SK-N-SH (cell line): ENCODE measurements at regions not wholly inside any gene's neighbourhood (a gene's known extent, or its start where the extent isn't known, plus 50 kb on each side); places are given as distances from the start of the nearest gene placed in this dataset.

ENCODE experiments used
- CTCF ChIA-PET: fragments of 300-600, 350-600 bp; formaldehyde crosslinking; extraction: SDS; loops from one replicate; lab custom pipeline; 2021; lab: Yijun Ruan, JAX
- POLR2A ChIA-PET: fragments of 350-600 bp; sonication (Branson Sonifier 250); formaldehyde crosslinking; extraction: SDS; loops from one replicate; lab custom pipeline; 2020; ENCODE audit warnings: antibody characterized with exemption, inconsistent platforms; lab: Yijun Ruan, JAX
- DNase-seq: peaks from one replicate; pipeline ENCODE4 v3.0.0; 2012
- H2AFZ ChIP-seq: fragments of 200-600 bp; sonication (generic); 2 replicates; pipeline ENCODE4 v1.8.1; 2016; ENCODE audit warnings: antibody characterized with exemption, mild to moderate bottlenecking, low read depth
- H3F3A ChIP-seq: fragments of 200-600 bp; sonication (generic); replicated peaks from 2 replicates; pipeline ENCODE3; 2016; ENCODE audit warnings: antibody characterized with exemption, mild to moderate bottlenecking; ENCODE audit not compliant: insufficient read depth
- H3K27ac ChIP-seq, 2 experiments: fragments of 200-500 bp in 1 of 2; fragments of 200-600 bp in 1 of 2; sonication (Bioruptor generic) in 1 of 2; sonication (generic), shearing (Covaris generic) in 1 of 2; 2 replicates each; pipeline versions ENCODE4 v1.5.1 to v1.6.1; 2014 to 2016; ENCODE audit warnings: low read depth in 2 of 2, inconsistent platforms in 1 of 2, low read length in 1 of 2, mild to moderate bottlenecking in 1 of 2, mixed read lengths in 1 of 2
- H3K27me3 ChIP-seq: fragments of 200-600 bp; sonication (generic), shearing (Covaris generic); 2 replicates; pipeline ENCODE4 v1.6.1; 2016; ENCODE audit warnings: mixed run types; ENCODE audit not compliant: insufficient read depth
- H3K36me3 ChIP-seq, 2 experiments: fragments of 200-500 bp in 1 of 2; fragments of 200-600 bp in 1 of 2; sonication (Bioruptor generic) in 1 of 2; sonication (generic) in 1 of 2; replicated peaks in 1 of 2; 2 replicates each; pipeline versions ENCODE3 to v1.5.1; 2014 to 2016; ENCODE audit warnings: low read length in 1 of 2, mild to moderate bottlenecking in 1 of 2; ENCODE audit not compliant: insufficient read depth in 2 of 2, control insufficient read depth in 1 of 2
- H3K4me1 ChIP-seq, 2 experiments: fragments of 200-500 bp in 1 of 2; fragments of 200-600 bp in 1 of 2; sonication (Bioruptor generic) in 1 of 2; sonication (generic), shearing (Covaris generic) in 1 of 2; 2 replicates each; pipeline versions ENCODE4 v1.5.1 to v1.6.1; 2014 to 2016; ENCODE audit warnings: low read depth in 1 of 2, low read length in 1 of 2, mixed run types in 1 of 2; ENCODE audit not compliant: insufficient read depth in 2 of 2, control insufficient read depth in 1 of 2
- H3K4me2 ChIP-seq: fragments of 200-600 bp; sonication (generic), shearing (Covaris generic); 2 replicates; pipeline ENCODE4 v1.6.1; 2017; ENCODE audit warnings: mixed run types
- H3K4me3 ChIP-seq, 2 experiments: fragments of 200-500 bp in 1 of 2; fragments of 200-600 bp in 1 of 2; sonication (Bioruptor generic) in 1 of 2; sonication (generic), shearing (Covaris generic) in 1 of 2; 2 replicates each; pipeline versions ENCODE4 v1.5.1 to v1.8.1; 2014 to 2016; ENCODE audit warnings: low read depth in 2 of 2, inconsistent platforms in 1 of 2, low read length in 1 of 2, mild to moderate bottlenecking in 1 of 2, mixed read lengths in 1 of 2, moderate library complexity in 1 of 2
- H3K79me2 ChIP-seq: fragments of 200-600 bp; sonication (generic); 2 replicates; pipeline ENCODE4 v1.8.1; 2017; ENCODE audit warnings: mild to moderate bottlenecking; ENCODE audit not compliant: insufficient read depth
- H3K9ac ChIP-seq: fragments of 200-600 bp; sonication (generic); 2 replicates; pipeline ENCODE4 v1.6.1; 2017; ENCODE audit warnings: mixed run types
- H3K9me2 ChIP-seq: fragments of 200-600 bp; sonication (generic); 2 replicates; pipeline ENCODE4 v1.6.1; 2017; ENCODE audit warnings: mixed run types
- H3K9me3 ChIP-seq: fragments of 200-600 bp; sonication (generic); 2 replicates; pipeline ENCODE4 v1.6.1; 2017; ENCODE audit warnings: mixed run types, mild to moderate bottlenecking, moderate library complexity
- H4K20me1 ChIP-seq: fragments of 200-600 bp; sonication (generic); 2 replicates; pipeline ENCODE4 v1.6.1; 2017; ENCODE audit warnings: mild to moderate bottlenecking, mixed run types; ENCODE audit not compliant: insufficient read depth
- ELF1 ChIP-seq: IDR thresholded peaks from 2 replicates; pipeline ENCODE4 v1.4.0; 2012
- FOXM1 ChIP-seq: IDR thresholded peaks from 2 replicates; pipeline ENCODE4 v1.4.0; 2012; ENCODE audit warnings: low read depth, mild to moderate bottlenecking
- GABPA ChIP-seq: IDR thresholded peaks from 2 replicates; pipeline ENCODE4 v1.4.0; 2012; ENCODE audit warnings: low read depth, mild to moderate bottlenecking
- IRF3 ChIP-seq: fragments of 150-350 bp; IDR thresholded peaks from 2 replicates; pipeline ENCODE4 v1.6.1; 2016; ENCODE audit warnings: mild to moderate bottlenecking, low read depth, low read length
- MEF2A ChIP-seq: IDR thresholded peaks from 2 replicates; pipeline ENCODE4 v1.4.0; 2012; ENCODE audit warnings: low read depth, borderline replicate concordance
- NFIC ChIP-seq: IDR thresholded peaks from 2 replicates; pipeline ENCODE4 v1.4.0; 2012; ENCODE audit warnings: borderline replicate concordance
- NRF1 ChIP-seq: IDR thresholded peaks from 2 replicates; pipeline ENCODE4 v1.6.1; 2012; ENCODE audit warnings: low read depth, mild to moderate bottlenecking, low read length
- PBX3 ChIP-seq: IDR thresholded peaks from 2 replicates; pipeline ENCODE4; 2012
- REST ChIP-seq: IDR thresholded peaks from 2 replicates; pipeline ENCODE4 v1.6.1; 2012; ENCODE audit warnings: mild to moderate bottlenecking, low read depth, low read length, moderate library complexity
- RFX5 ChIP-seq: IDR thresholded peaks from 2 replicates; pipeline ENCODE4 v1.6.1; 2012; ENCODE audit warnings: mild to moderate bottlenecking, improper control_type of control experiment, low read length
- RXRA ChIP-seq: IDR thresholded peaks from 2 replicates; pipeline ENCODE4 v1.4.0; 2012; ENCODE audit warnings: low read depth, mild to moderate bottlenecking, borderline replicate concordance
- SIN3A ChIP-seq: IDR thresholded peaks from 2 replicates; pipeline ENCODE4 v1.6.1; 2012; ENCODE audit warnings: low read depth, mild to moderate bottlenecking, low read length, moderate library complexity, borderline replicate concordance
- SMC3 ChIP-seq: IDR thresholded peaks from 2 replicates; pipeline ENCODE4 v1.6.1; 2012; ENCODE audit warnings: low read depth, low read length, improper control_type of control experiment
- TAF1 ChIP-seq: IDR thresholded peaks from 2 replicates; pipeline ENCODE4 v1.6.1; 2012; ENCODE audit warnings: low read depth, mild to moderate bottlenecking, low read length, moderate library complexity, borderline replicate concordance
- WGBS: methylation state at CpG from one replicate; pipeline ENCODE4 v1.1.6; 2017; ENCODE audit warnings: low lambda C conversion rate; 5-methylcytosine and 5-hydroxymethylcytosine counted together

- no peaks in the 10 kb centered on the region for H3K27me3 ChIP-seq
- peaks cover 16 to 26% of the 10 kb centered on the region in 2 experiments for H3K4me1 ChIP-seq
- no peaks in the 10 kb centered on the region for H3K9me2 ChIP-seq
- H3K36me3 ChIP-seq, result no peaks in the 10 kb centered on the region
- peak overlapping the region; percentile 8 to 88; a peak in 3 of 4 replicates for H3K27ac ChIP-seq
- H3K79me2 ChIP-seq, result no peaks in the 10 kb centered on the region
- ChIA-PET POLR2A (no interaction called here), CTCF (interaction anchor here (1.3 kb wide), 1 partner anchor 10 kb away, joined by 3 read pairs; no protein-coding TSS in a partner anchor)
- no peak overlapping the region for H3K4me3 ChIP-seq
- no peak for TF ChIP-seq REST
- no peak for TF ChIP-seq IRF3
- no peak for TF ChIP-seq GABPA
- no peak for TF ChIP-seq MEF2A
- TF ChIP-seq ELF1, result no peak
- no peak for TF ChIP-seq NRF1
- no peak for TF ChIP-seq NFIC
- no peak for TF ChIP-seq SIN3A
- no peak for TF ChIP-seq SMC3
- no peak for TF ChIP-seq RFX5
- TF ChIP-seq TAF1, result no peak
- TF ChIP-seq RXRA, result no peak
- no peak for TF ChIP-seq PBX3
- TF ChIP-seq FOXM1, result no peak
- peaks cover 29% of the 10 kb centered on the region for H3F3A ChIP-seq
- no peak for DNase-seq
- no peaks in the 10 kb centered on the region for H3K9me3 ChIP-seq
- 92% methylated on average over 5 of the region's 5 CpGs for WGBS
- no peak overlapping the region for H3K9ac ChIP-seq
- peak overlapping the region; percentile 79; the same call in 1 of the 2 replicates for H2AFZ ChIP-seq
- H3K4me2 ChIP-seq, result peak overlapping the region; percentile 78; the same call in 1 of the 2 replicates
- H4K20me1 ChIP-seq, result no peaks in the 10 kb centered on the region
These were observed 66.4 kb upstream of the CHD2 start for GRCh38 chr15:92833493-92834271.
